Panc1 (cell line): ENCODE measurements at regions not wholly inside any gene's neighbourhood (a gene's known extent, or its start where the extent isn't known, plus 50 kb on each side); places are given as distances from the start of the nearest gene placed in this dataset.

Source experiments
- CTCF ChIP-seq: fragments of 450-650 bp; IDR thresholded peaks from 2 replicates; pipeline ENCODE4 v1.5.1; 2017; ENCODE audit warnings: mild to moderate bottlenecking
- POLR2AphosphoS5 ChIP-seq: IDR thresholded peaks from 2 replicates; pipeline ENCODE4 v1.6.1; 2012; ENCODE audit warnings: mild to moderate bottlenecking, low read depth, low read length, moderate library complexity
- REST ChIP-seq, 2 experiments: IDR thresholded peaks; 2 replicates each; pipeline ENCODE4 v1.6.1; 2011 to 2012; ENCODE audit warnings: low read depth in 2 of 2, control low read depth in 1 of 2, low read length in 1 of 2, mild to moderate bottlenecking in 1 of 2, moderate library complexity in 1 of 2; ENCODE audit not compliant: insufficient read depth in 1 of 2
- SIN3A ChIP-seq: IDR thresholded peaks from 2 replicates; pipeline ENCODE4 v1.6.1; 2012; ENCODE audit warnings: low read depth, mild to moderate bottlenecking, low read length, moderate library complexity, borderline replicate concordance; ENCODE audit not compliant: insufficient read depth

GRCh38 chr17:51435171-51435552 lies 174.8 kb downstream of the UTP18 start:
- TF ChIP-seq CTCF (no peak), POLR2AphosphoS5 (no peak), SIN3A (no peak), REST (IDR thresholded peaks at IDR 0.05; ENCODE audit: insufficient read depth in 1 of 2, low read depth in 2 of 2, low read length in 1 of 2) (no peak)
